ENCODE measurements at regions not wholly inside any gene's neighbourhood (a gene's known extent, or its start where the extent isn't known, plus 50 kb on each side); places are given as distances from the start of the nearest gene placed in this dataset.
"Not testable (repeated sequence)": the region's sequence is repeated elsewhere in the genome, so short reads cannot be mapped to it uniquely, and the experiment has no call there.

DNA sequence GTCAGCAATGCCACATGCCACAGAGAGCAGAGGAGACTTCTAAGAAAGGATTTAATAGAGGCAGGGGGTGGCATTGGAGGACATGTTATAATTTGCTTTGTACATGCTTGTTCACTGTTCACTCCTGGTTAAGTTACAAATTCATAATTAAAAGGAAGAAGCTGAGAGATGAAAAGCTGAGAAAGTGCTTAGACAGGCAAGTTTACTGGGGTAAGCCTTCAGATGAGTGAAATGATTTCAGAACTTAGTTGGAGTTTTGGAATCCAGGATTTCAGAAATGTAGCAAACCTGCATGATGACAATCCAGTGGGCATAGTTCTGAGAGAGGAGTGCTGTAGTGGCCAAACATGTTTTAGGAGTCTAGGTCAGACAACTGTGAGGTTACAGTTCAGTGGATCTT, 67.3 kb upstream of the FBXO33 start:
- no peaks in the 10 kb centered on the region for H3K9me3 ChIP-seq (ENCODE audit: low read length)
- no peak overlapping the region for H3K9ac ChIP-seq (ENCODE audit: low read length)
- no peaks in the 10 kb centered on the region for H3K36me3 ChIP-seq (ENCODE audit: insufficient read depth, low read length)
- H3F3A ChIP-seq (ENCODE audit: insufficient read depth, low read length, poor library complexity, severe bottlenecking) = no peaks in the 10 kb centered on the region
- TF ChIP-seq EZH2 (IDR thresholded peaks at IDR 0.05; ENCODE audit: borderline replicate concordance, insufficient read depth, low read length, poor library complexity, severe bottlenecking) (no peak), MXI1 (conservative IDR thresholded peaks at IDR 0.05; ENCODE audit: poor library complexity, severe bottlenecking) (no peak), RAD21 (conservative IDR thresholded peaks at IDR 0.05) (no peak), EP300 (conservative IDR thresholded peaks at IDR 0.05; ENCODE audit: poor library complexity, severe bottlenecking) (no peak), TAF1 (IDR thresholded peaks at IDR 0.05; ENCODE audit: low read depth) (no peak), POLR2AphosphoS5 (IDR thresholded peaks at IDR 0.05) (no peak), SMC3 (conservative IDR thresholded peaks at IDR 0.05; ENCODE audit: poor library complexity) (no peak)
- TF ChIP-seq, protein P1, sequence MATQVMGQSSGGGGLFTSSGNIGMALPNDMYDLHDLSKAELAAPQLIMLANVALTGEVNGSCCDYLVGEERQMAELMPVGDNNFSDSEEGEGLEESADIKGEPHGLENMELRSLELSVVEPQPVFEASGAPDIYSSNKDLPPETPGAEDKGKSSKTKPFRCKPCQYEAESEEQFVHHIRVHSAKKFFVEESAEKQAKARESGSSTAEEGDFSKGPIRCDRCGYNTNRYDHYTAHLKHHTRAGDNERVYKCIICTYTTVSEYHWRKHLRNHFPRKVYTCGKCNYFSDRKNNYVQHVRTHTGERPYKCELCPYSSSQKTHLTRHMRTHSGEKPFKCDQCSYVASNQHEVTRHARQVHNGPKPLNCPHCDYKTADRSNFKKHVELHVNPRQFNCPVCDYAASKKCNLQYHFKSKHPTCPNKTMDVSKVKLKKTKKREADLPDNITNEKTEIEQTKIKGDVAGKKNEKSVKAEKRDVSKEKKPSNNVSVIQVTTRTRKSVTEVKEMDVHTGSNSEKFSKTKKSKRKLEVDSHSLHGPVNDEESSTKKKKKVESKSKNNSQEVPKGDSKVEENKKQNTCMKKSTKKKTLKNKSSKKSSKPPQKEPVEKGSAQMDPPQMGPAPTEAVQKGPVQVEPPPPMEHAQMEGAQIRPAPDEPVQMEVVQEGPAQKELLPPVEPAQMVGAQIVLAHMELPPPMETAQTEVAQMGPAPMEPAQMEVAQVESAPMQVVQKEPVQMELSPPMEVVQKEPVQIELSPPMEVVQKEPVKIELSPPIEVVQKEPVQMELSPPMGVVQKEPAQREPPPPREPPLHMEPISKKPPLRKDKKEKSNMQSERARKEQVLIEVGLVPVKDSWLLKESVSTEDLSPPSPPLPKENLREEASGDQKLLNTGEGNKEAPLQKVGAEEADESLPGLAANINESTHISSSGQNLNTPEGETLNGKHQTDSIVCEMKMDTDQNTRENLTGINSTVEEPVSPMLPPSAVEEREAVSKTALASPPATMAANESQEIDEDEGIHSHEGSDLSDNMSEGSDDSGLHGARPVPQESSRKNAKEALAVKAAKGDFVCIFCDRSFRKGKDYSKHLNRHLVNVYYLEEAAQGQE (IDR thresholded peaks at IDR 0.05; ENCODE audit: borderline replicate concordance) = no peak
- TF ChIP-seq, protein P2, sequence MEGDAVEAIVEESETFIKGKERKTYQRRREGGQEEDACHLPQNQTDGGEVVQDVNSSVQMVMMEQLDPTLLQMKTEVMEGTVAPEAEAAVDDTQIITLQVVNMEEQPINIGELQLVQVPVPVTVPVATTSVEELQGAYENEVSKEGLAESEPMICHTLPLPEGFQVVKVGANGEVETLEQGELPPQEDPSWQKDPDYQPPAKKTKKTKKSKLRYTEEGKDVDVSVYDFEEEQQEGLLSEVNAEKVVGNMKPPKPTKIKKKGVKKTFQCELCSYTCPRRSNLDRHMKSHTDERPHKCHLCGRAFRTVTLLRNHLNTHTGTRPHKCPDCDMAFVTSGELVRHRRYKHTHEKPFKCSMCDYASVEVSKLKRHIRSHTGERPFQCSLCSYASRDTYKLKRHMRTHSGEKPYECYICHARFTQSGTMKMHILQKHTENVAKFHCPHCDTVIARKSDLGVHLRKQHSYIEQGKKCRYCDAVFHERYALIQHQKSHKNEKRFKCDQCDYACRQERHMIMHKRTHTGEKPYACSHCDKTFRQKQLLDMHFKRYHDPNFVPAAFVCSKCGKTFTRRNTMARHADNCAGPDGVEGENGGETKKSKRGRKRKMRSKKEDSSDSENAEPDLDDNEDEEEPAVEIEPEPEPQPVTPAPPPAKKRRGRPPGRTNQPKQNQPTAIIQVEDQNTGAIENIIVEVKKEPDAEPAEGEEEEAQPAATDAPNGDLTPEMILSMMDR (IDR thresholded peaks at IDR 0.05; ENCODE audit: poor library complexity, severe bottlenecking) = no peak
- H3K27ac ChIP-seq (ENCODE audit: low read length) = no peak overlapping the region
- no peaks in the 10 kb centered on the region for H3K9me2 ChIP-seq (ENCODE audit: insufficient read depth, low read length)
- H2AFZ ChIP-seq (ENCODE audit: low read depth, low read length) = no peak overlapping the region
- no peaks in the 10 kb centered on the region for H3K27me3 ChIP-seq (ENCODE audit: insufficient read depth, low read depth, low read length)
- H3K4me3 ChIP-seq (ENCODE audit: low read length) = no peak overlapping the region
- H3K4me2 ChIP-seq (ENCODE audit: low read length) = no peak overlapping the region
- no peaks in the 10 kb centered on the region for H4K20me1 ChIP-seq (ENCODE audit: insufficient read depth)
- H3K79me2 ChIP-seq (replicated peaks; ENCODE audit: insufficient read depth, low read length) = no peaks in the 10 kb centered on the region

DNA sequence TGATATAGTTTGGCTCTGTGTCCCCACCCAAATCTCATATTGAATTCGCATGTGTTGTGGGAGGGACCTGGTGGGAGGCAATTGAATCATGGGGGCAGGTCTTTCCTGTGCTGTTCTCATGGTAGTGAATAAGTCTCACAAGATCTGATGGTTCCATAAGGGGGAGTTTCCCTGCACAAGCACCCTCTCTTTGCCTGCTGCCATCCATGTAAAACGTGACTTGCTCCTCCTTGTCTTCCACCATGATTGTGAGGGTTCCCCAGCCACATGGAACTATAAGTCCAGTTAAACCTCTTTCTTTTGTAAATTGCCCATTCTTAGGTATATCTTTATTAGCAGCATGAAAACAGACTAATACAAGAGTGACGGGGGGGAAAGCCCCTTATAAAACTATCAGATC, 65.4 kb upstream of the FBXO33 start:
- not testable (repeated sequence) for H3K27me3 ChIP-seq (ENCODE audit: insufficient read depth, low read depth, low read length); H3F3A ChIP-seq (ENCODE audit: insufficient read depth, low read length, poor library complexity, severe bottlenecking); H3K27ac ChIP-seq (ENCODE audit: low read length); H3K79me2 ChIP-seq (replicated peaks; ENCODE audit: insufficient read depth, low read length); H2AFZ ChIP-seq (ENCODE audit: low read depth, low read length); H3K36me3 ChIP-seq (ENCODE audit: insufficient read depth, low read length); H4K20me1 ChIP-seq (ENCODE audit: insufficient read depth); H3K9me2 ChIP-seq (ENCODE audit: insufficient read depth, low read length); H3K9ac ChIP-seq (ENCODE audit: low read length); H3K9me3 ChIP-seq (ENCODE audit: low read length); H3K4me3 ChIP-seq (ENCODE audit: low read length); H3K4me2 ChIP-seq (ENCODE audit: low read length)

DNA sequence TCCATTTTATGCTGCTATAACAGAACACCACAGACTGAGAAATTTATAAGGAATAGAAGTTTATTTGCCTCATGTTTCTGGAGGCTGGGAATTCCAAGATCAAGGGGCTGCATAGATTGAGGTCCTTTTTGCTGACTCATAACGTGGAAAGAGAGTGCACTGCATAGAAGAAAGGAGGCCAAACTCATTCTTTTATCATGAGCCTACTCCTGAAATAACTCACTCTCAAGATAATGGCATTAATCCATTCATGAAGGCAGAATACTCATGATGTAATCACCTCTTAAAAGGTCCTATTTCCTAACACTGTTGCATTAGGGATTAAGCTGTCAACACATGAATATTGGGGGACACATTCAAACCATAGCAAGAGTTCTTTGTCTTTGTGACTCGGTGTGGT, 60.0 kb upstream of the FBXO33 start:
- H3F3A ChIP-seq (ENCODE audit: insufficient read depth, low read length, poor library complexity, severe bottlenecking) = peaks cover 5% of the 10 kb centered on the region
- H2AFZ ChIP-seq (ENCODE audit: low read depth, low read length) = no peak overlapping the region
- no peak overlapping the region for H3K27ac ChIP-seq (ENCODE audit: low read length)
- H3K9me2 ChIP-seq (ENCODE audit: insufficient read depth, low read length) = no peaks in the 10 kb centered on the region
- no peaks in the 10 kb centered on the region for H4K20me1 ChIP-seq (ENCODE audit: insufficient read depth)
- H3K79me2 ChIP-seq (replicated peaks; ENCODE audit: insufficient read depth, low read length) = no peaks in the 10 kb centered on the region
- no peaks in the 10 kb centered on the region for H3K9me3 ChIP-seq (ENCODE audit: low read length)
- TF ChIP-seq RAD21 (conservative IDR thresholded peaks at IDR 0.05) = no peak
- no peak for TF ChIP-seq SMC3 (conservative IDR thresholded peaks at IDR 0.05; ENCODE audit: poor library complexity)
- TF ChIP-seq POLR2AphosphoS5 (IDR thresholded peaks at IDR 0.05) = no peak
- TF ChIP-seq, protein P1 (IDR thresholded peaks at IDR 0.05; ENCODE audit: borderline replicate concordance) = no peak
- TF ChIP-seq EP300 (conservative IDR thresholded peaks at IDR 0.05; ENCODE audit: poor library complexity, severe bottlenecking) = no peak
- H3K36me3 ChIP-seq (ENCODE audit: insufficient read depth, low read length) = no peaks in the 10 kb centered on the region
- no peak overlapping the region for H3K9ac ChIP-seq (ENCODE audit: low read length)
- H3K27me3 ChIP-seq (ENCODE audit: insufficient read depth, low read depth, low read length) = no peaks in the 10 kb centered on the region
- no peak overlapping the region for H3K4me3 ChIP-seq (ENCODE audit: low read length)
- H3K4me2 ChIP-seq (ENCODE audit: low read length) = no peak overlapping the region

All from neural cell (in vitro differentiated cells).